ENCODE measurements at regions not wholly inside any gene's neighbourhood (a gene's known extent, or its start where the extent isn't known, plus 50 kb on each side); places are given as distances from the start of the nearest gene placed in this dataset.

DNA sequence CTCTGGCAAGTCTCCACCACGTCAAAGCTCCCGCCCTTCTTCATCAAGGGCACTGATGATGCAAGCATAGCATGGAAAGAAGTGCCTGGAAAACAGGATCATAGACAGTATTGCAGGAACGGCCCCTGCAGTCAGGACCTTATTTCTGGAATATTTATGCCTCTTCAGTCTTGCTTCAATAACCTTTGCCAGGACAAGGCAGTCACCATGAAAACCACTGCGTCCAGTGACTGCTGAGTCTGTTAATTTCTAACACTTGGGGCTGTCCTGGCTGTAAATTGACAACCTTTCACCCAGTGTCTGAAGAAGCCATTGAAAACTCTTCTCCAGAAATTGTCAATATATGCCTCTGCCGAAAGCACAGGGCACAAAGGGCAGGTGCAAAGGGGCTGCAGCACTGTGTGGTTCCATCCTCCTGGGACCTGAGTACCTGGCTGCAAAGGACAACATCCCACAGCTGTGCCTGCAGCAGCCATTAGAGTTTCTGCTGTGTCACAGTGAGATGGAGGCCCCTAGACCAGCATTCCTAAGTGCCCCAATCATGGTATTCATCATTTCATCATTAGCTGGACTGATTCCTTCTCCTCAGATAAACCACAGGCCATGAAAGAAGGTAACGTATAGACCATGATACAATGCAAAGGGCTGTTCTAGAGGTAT, 819.6 kb downstream of the RNF144A start:
- Histone ChIP-seq H3K9me2 (ENCODE audit: insufficient read depth) (no peaks in the 10 kb centered on the region), H3K27me3 (ENCODE audit: insufficient read depth, low read length) (no peaks in the 10 kb centered on the region), H3K4me1 (ENCODE audit: control insufficient read depth in 1 of 2, insufficient read depth in 2 of 2, low read length in 2 of 2) (no peaks in the 10 kb centered on the region), H3K9ac (ENCODE audit: low read length) (no peak overlapping the region), H4K20me1 (ENCODE audit: insufficient read depth) (no peaks in the 10 kb centered on the region), H3K9me3 (ENCODE audit: control insufficient read depth in 1 of 2, insufficient read depth in 1 of 2, low read depth in 1 of 2, low read length in 2 of 2) (no peaks in the 10 kb centered on the region), H3K4me3 (replicated peaks in 1 of 2; ENCODE audit: low read depth in 1 of 2, low read length in 2 of 2) (no peak overlapping the region), H3K79me2 (ENCODE audit: insufficient read depth, low read length) (no peaks in the 10 kb centered on the region), H3K36me3 (ENCODE audit: control insufficient read depth in 1 of 2, insufficient read depth in 2 of 2, low read length in 2 of 2) (no peaks in the 10 kb centered on the region), H2AFZ (ENCODE audit: low read depth, low read length, poor library complexity, severe bottlenecking) (no peak overlapping the region), H3K27ac (ENCODE audit: low read depth, low read length) (no peak overlapping the region), H3K4me2 (ENCODE audit: low read length) (no peak overlapping the region)
- RAD21 ChIA-PET (ENCODE audit: low non-redundant PET in 1 of 2, low total read pairs in 2 of 2, uncharacterized antibody in 2 of 2, unreplicated experiment in 2 of 2): no interaction called here
- intact Hi-C loops (cut with micrococcal nuclease): no loop called here
- TF ChIP-seq ELF1 (IDR thresholded peaks at IDR 0.05; ENCODE audit: borderline replicate concordance, low read depth) (no peak), EGR1 (IDR thresholded peaks at IDR 0.05; ENCODE audit: low read depth) (no peak), RAD21 (IDR thresholded peaks at IDR 0.05; ENCODE audit: low read depth) (no peak), ZFX (IDR thresholded peaks at IDR 0.05) (no peak), SIN3A (IDR thresholded peaks at IDR 0.05; ENCODE audit: low read depth) (no peak), CBX3 (IDR thresholded peaks at IDR 0.05; ENCODE audit: low read depth) (no peak), ZNF274 (IDR thresholded peaks at IDR 0.05; ENCODE audit: low read depth, low read length) (no peak), YY1 (IDR thresholded peaks at IDR 0.05; ENCODE audit: extremely low read depth, insufficient replicate concordance, low read depth, low read length) (no peak), EZH2phosphoT487 (IDR thresholded peaks at IDR 0.05; ENCODE audit: borderline replicate concordance) (no peak), FOSL1 (IDR thresholded peaks at IDR 0.05; ENCODE audit: low read depth) (no peak), SRF (IDR thresholded peaks at IDR 0.05; ENCODE audit: low read depth) (no peak), JUND (IDR thresholded peaks at IDR 0.05) (no peak), CEBPB (IDR thresholded peaks at IDR 0.05; ENCODE audit: low read depth) (no peak), TCF7L2 (IDR thresholded peaks at IDR 0.05; ENCODE audit: borderline replicate concordance, extremely low read depth, insufficient read depth, insufficient read length) (no peak), POLR2AphosphoS5 (IDR thresholded peaks at IDR 0.05; ENCODE audit: low read depth, low read length) (no peak)
- TF ChIP-seq, protein P1, sequence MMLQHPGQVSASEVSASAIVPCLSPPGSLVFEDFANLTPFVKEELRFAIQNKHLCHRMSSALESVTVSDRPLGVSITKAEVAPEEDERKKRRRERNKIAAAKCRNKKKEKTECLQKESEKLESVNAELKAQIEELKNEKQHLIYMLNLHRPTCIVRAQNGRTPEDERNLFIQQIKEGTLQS (IDR thresholded peaks at IDR 0.05): no peak
- TF ChIP-seq, protein P2, sequence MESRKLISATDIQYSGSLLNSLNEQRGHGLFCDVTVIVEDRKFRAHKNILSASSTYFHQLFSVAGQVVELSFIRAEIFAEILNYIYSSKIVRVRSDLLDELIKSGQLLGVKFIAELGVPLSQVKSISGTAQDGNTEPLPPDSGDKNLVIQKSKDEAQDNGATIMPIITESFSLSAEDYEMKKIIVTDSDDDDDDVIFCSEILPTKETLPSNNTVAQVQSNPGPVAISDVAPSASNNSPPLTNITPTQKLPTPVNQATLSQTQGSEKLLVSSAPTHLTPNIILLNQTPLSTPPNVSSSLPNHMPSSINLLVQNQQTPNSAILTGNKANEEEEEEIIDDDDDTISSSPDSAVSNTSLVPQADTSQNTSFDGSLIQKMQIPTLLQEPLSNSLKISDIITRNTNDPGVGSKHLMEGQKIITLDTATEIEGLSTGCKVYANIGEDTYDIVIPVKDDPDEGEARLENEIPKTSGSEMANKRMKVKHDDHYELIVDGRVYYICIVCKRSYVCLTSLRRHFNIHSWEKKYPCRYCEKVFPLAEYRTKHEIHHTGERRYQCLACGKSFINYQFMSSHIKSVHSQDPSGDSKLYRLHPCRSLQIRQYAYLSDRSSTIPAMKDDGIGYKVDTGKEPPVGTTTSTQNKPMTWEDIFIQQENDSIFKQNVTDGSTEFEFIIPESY (IDR thresholded peaks at IDR 0.05; ENCODE audit: extremely low read depth, insufficient replicate concordance, low read length): no peak
- TF ChIP-seq, protein P3, sequence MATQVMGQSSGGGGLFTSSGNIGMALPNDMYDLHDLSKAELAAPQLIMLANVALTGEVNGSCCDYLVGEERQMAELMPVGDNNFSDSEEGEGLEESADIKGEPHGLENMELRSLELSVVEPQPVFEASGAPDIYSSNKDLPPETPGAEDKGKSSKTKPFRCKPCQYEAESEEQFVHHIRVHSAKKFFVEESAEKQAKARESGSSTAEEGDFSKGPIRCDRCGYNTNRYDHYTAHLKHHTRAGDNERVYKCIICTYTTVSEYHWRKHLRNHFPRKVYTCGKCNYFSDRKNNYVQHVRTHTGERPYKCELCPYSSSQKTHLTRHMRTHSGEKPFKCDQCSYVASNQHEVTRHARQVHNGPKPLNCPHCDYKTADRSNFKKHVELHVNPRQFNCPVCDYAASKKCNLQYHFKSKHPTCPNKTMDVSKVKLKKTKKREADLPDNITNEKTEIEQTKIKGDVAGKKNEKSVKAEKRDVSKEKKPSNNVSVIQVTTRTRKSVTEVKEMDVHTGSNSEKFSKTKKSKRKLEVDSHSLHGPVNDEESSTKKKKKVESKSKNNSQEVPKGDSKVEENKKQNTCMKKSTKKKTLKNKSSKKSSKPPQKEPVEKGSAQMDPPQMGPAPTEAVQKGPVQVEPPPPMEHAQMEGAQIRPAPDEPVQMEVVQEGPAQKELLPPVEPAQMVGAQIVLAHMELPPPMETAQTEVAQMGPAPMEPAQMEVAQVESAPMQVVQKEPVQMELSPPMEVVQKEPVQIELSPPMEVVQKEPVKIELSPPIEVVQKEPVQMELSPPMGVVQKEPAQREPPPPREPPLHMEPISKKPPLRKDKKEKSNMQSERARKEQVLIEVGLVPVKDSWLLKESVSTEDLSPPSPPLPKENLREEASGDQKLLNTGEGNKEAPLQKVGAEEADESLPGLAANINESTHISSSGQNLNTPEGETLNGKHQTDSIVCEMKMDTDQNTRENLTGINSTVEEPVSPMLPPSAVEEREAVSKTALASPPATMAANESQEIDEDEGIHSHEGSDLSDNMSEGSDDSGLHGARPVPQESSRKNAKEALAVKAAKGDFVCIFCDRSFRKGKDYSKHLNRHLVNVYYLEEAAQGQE (IDR thresholded peaks at IDR 0.05; ENCODE audit: low read depth): no peak
- TF ChIP-seq, protein P4, sequence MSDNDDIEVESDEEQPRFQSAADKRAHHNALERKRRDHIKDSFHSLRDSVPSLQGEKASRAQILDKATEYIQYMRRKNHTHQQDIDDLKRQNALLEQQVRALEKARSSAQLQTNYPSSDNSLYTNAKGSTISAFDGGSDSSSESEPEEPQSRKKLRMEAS (IDR thresholded peaks at IDR 0.05): no peak
- TF ChIP-seq, protein P5, sequence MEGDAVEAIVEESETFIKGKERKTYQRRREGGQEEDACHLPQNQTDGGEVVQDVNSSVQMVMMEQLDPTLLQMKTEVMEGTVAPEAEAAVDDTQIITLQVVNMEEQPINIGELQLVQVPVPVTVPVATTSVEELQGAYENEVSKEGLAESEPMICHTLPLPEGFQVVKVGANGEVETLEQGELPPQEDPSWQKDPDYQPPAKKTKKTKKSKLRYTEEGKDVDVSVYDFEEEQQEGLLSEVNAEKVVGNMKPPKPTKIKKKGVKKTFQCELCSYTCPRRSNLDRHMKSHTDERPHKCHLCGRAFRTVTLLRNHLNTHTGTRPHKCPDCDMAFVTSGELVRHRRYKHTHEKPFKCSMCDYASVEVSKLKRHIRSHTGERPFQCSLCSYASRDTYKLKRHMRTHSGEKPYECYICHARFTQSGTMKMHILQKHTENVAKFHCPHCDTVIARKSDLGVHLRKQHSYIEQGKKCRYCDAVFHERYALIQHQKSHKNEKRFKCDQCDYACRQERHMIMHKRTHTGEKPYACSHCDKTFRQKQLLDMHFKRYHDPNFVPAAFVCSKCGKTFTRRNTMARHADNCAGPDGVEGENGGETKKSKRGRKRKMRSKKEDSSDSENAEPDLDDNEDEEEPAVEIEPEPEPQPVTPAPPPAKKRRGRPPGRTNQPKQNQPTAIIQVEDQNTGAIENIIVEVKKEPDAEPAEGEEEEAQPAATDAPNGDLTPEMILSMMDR (IDR thresholded peaks at IDR 0.05 in 2 of 3, conservative IDR thresholded peaks at IDR 0.05 in 1 of 3; ENCODE audit: borderline replicate concordance in 1 of 3, insufficient read depth in 1 of 3, low read depth in 2 of 3, low read length in 2 of 3): no peak
- POLR2A ChIA-PET: no interaction called here
- no TSS peak for BruUV-seq (replicated peaks)
- ATAC-seq: no peak
- CTCF ChIA-PET: no interaction called here
- DNase-seq (ENCODE audit: low read depth, low spot score): no peak
